Activated T-helper 2 cell treated with anti-CD3 and anti-CD28 coated beads, Interferon-gamma antibody, Interleukin-2, Interleukin-4, amounts not matched to agents 10 μg/mL and 5 μg/mL and 100 μg/mL, durations not matched to agents 14 hours and 24 hours and 36 hours (primary cell): ENCODE measurements at regions not wholly inside any gene's neighbourhood (a gene's known extent, or its start where the extent isn't known, plus 50 kb on each side); places are given as distances from the start of the nearest gene placed in this dataset.

ENCODE experiments used
- DNase-seq: peaks from one replicate; pipeline ENCODE4 v3.0.0; 2021; ENCODE audit warnings: low spot score
- H3K27ac Mint-ChIP-seq: one replicate; pipeline ENCODE4 v1.8.0; 2021; ENCODE audit warnings: mixed read lengths
- H3K27me3 Mint-ChIP-seq: one replicate; pipeline ENCODE4 v1.8.0; 2021; ENCODE audit warnings: low read depth, mixed read lengths
- H3K36me3 Mint-ChIP-seq: one replicate; pipeline ENCODE4 v1.8.0; 2021; ENCODE audit warnings: low read depth, mixed read lengths
- H3K4me1 Mint-ChIP-seq: one replicate; pipeline ENCODE4 v1.8.0; 2021; ENCODE audit warnings: low read depth, mixed read lengths
- H3K4me3 Mint-ChIP-seq: one replicate; pipeline ENCODE4 v1.8.0; 2021; ENCODE audit warnings: low read depth, mild to moderate bottlenecking, moderate library complexity, mixed read lengths
- H3K9me3 Mint-ChIP-seq: one replicate; pipeline ENCODE4 v1.8.0; 2021; ENCODE audit warnings: mixed read lengths
- intact Hi-C: fragments of 100-400 bp; cut with micrococcal nuclease; formaldehyde crosslinking; loops from one replicate; pipeline ENCODE4 v1.15.1; 2023

DNA sequence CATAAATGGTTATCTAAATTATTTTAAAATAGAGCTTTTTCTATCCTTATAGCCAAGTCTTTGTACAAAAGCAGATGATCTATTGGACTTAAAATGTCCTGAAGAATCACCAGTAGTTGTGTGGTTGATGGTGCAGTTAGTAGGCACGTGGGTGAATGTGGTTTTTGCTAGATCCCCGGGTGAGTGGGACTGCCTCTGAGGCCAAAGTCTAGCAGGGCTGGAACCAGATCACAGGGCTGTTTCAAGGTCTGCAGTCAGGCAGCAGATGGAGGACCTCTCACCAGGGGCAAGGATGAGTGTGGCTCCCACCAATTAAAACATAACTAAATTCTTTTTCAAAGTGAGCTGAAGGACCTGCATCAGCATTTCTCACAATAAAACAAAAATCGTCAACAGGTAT lies 604.7 kb upstream of the FTMT start:
- H3K4me3 Mint-ChIP-seq = no peak overlapping the region
- intact Hi-C loops = no loop called here
- no peaks in the 10 kb centered on the region for H3K27me3 Mint-ChIP-seq
- no peaks in the 10 kb centered on the region for H3K36me3 Mint-ChIP-seq
- DNase-seq = no peak
- no peak overlapping the region for H3K27ac Mint-ChIP-seq
- H3K4me1 Mint-ChIP-seq = no peaks in the 10 kb centered on the region
- peaks cover 16% of the 10 kb centered on the region for H3K9me3 Mint-ChIP-seq

GRCh38 chr5:121251954-121252353 lies 599.7 kb upstream of the FTMT start:
- no peak overlapping the region for H3K4me3 Mint-ChIP-seq
- no peaks in the 10 kb centered on the region for H3K36me3 Mint-ChIP-seq
- DNase-seq = no peak
- peaks cover 15% of the 10 kb centered on the region for H3K9me3 Mint-ChIP-seq
- H3K27me3 Mint-ChIP-seq = no peaks in the 10 kb centered on the region
- no peaks in the 10 kb centered on the region for H3K4me1 Mint-ChIP-seq
- intact Hi-C loops = no loop called here
- no peak overlapping the region for H3K27ac Mint-ChIP-seq

- H3K27ac Mint-ChIP-seq = no peak overlapping the region
- H3K4me3 Mint-ChIP-seq = no peak overlapping the region
- no peaks in the 10 kb centered on the region for H3K4me1 Mint-ChIP-seq
- H3K36me3 Mint-ChIP-seq = no peaks in the 10 kb centered on the region
- H3K27me3 Mint-ChIP-seq = no peaks in the 10 kb centered on the region
- H3K9me3 Mint-ChIP-seq = peaks cover 7% of the 10 kb centered on the region
- DNase-seq = no peak
- intact Hi-C loops = no loop called here
These were observed 594.1 kb upstream of the FTMT start for GRCh38 chr5:121257621-121258020.

DNA sequence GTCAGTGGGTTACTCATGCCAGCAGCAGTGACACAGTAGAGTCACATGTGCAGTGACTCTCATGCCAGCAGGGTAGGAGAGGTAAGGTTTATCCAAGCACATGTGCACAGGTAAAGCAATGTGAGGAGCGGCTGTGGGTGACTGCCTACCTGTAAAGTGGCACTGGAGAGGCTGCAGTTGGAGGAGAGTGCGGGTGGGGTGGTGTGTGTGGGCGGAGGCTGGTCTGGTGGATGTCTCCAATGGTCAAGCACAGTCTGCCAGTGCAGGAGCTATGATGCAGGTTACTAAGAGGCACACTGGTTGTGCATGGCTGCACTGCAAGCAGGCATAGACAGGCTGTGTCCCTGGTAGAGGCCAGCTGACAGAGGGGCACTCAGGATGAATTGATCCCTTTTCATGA lies 588.2 kb upstream of the FTMT start:
- Mint-ChIP-seq H3K36me3 (no peaks in the 10 kb centered on the region), H3K4me1 (no peaks in the 10 kb centered on the region), H3K27ac (no peak overlapping the region), H3K27me3 (no peaks in the 10 kb centered on the region), H3K9me3 (peaks cover 10% of the 10 kb centered on the region), H3K4me3 (no peak overlapping the region)
- DNase-seq = no peak
- intact Hi-C loops = no loop called here

DNA sequence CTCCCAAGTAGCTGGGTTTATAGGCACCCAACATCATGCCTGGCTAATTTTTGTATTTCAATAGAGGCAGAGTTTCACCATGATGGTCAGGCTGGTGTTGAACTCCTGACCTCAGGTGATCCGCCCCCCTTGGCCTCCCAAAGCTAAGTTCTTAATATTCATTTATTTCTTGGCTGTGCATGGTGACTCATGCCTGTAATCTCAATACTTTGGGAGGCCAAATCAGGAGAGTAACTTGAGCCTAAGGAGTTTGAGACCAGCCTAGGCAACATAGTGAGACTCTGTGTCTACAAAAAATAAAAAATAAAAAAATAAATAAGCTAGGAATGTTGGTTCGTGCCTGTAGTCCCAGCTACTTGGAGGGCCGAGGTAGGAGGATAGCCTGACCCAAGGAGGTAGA lies 587.1 kb upstream of the FTMT start:
- no peaks in the 10 kb centered on the region for H3K27me3 Mint-ChIP-seq
- no peak overlapping the region for H3K27ac Mint-ChIP-seq
- no peak overlapping the region for H3K4me3 Mint-ChIP-seq
- intact Hi-C loops = no loop called here
- H3K9me3 Mint-ChIP-seq = peaks cover 10% of the 10 kb centered on the region
- no peaks in the 10 kb centered on the region for H3K4me1 Mint-ChIP-seq
- H3K36me3 Mint-ChIP-seq = no peaks in the 10 kb centered on the region
- no peak for DNase-seq

DNA sequence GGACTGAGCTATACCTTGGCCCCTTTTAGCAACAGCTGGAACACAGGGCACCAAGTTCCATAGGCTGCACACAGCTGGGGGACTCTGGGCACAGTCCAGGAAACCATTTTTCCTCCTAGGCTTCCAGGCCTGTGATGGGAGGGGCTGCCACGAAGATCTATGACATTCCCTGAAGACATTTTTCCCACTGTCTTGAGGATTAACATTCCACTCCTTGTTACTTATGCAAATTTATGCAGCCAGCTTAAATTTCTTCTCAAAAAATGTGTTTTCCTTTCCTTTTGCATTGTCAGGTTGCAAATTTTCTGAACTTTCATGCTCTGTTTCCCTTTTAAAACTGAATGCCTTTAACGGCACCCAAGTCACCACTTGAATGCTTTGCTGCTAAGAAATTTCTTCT lies 580.1 kb upstream of the FTMT start:
- H3K4me3 Mint-ChIP-seq = no peak overlapping the region
- no peaks in the 10 kb centered on the region for H3K4me1 Mint-ChIP-seq
- no peak overlapping the region for H3K27ac Mint-ChIP-seq
- peaks cover 15% of the 10 kb centered on the region for H3K9me3 Mint-ChIP-seq
- H3K36me3 Mint-ChIP-seq = no peaks in the 10 kb centered on the region
- intact Hi-C loops = no loop called here
- DNase-seq = no peak
- H3K27me3 Mint-ChIP-seq = no peaks in the 10 kb centered on the region

GRCh38 chr5:121273833-121274433 lies 577.7 kb upstream of the FTMT start:
- no peak overlapping the region for H3K4me3 Mint-ChIP-seq
- intact Hi-C loops = no loop called here

DNA sequence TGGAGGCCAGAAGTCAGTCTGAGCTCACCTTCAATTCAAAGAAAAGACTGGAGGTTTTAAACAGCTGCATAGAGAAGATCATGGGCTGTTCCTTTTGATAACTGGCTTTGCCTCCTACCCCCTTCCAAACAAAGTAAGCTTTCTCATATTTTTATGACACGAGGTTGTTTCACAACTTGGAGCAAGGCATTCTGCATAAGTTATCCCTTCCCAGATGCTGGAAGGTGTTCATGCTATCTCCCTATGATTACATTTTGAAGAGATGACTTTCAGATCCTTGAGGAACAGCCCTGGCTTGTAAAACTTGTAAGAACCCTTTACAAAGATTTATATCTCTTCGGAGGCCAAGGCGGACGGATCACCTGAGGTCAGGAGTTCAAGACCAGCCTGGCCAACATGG lies 571.9 kb upstream of the FTMT start:
- Mint-ChIP-seq H3K36me3 (no peaks in the 10 kb centered on the region), H3K4me3 (no peak overlapping the region), H3K27ac (no peak overlapping the region), H3K9me3 (peaks cover 8% of the 10 kb centered on the region), H3K4me1 (no peaks in the 10 kb centered on the region), H3K27me3 (no peaks in the 10 kb centered on the region)
- intact Hi-C loops = no loop called here
- DNase-seq = no peak

More at GRCh38 chr5:121273833-121274433, 577.7 kb upstream of the FTMT start:
- Mint-ChIP-seq H3K36me3 (no peaks in the 10 kb centered on the region), H3K9me3 (peaks cover 8% of the 10 kb centered on the region), H3K27me3 (no peaks in the 10 kb centered on the region), H3K27ac (no peak overlapping the region), H3K4me1 (no peaks in the 10 kb centered on the region)
- no peak for DNase-seq

DNA sequence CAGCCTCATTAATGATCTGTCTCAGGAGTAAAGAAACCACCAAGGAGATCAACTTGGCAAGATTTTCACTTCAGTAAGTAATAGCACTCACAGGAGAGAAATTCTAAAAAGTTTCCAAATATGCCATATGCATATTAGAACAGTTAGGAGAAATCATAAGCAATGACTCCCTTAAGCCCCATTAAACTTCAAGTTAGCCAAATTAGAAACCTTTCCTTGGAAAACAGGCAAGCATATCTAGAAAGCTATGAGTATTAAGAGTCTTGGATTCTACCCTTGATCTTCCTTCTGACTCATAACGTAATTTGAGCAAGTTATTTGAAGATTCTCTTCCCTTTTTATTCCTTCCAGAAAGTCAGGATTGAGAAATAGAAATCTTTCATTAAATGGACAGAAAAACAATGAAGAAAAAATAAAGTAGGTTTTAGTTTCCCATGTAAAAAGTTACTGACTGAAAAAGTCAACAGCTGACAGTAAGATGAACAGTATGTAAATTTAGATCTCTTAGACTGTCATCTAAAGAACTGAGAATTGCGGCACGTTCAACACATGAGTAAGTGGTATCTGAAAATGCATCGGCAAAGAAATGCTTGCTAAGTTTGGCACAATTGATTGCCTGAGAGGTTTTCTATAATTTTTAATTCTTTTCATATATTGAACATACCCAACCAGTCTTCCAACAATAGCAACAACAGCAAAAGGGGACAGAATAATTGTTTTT lies 565.7 kb upstream of the FTMT start:
- Mint-ChIP-seq H3K4me1 (no peaks in the 10 kb centered on the region), H3K27ac (no peak overlapping the region), H3K27me3 (no peaks in the 10 kb centered on the region), H3K9me3 (peaks cover 13% of the 10 kb centered on the region), H3K4me3 (no peak overlapping the region), H3K36me3 (no peaks in the 10 kb centered on the region)
- intact Hi-C loops = no loop called here
- no peak for DNase-seq

DNA sequence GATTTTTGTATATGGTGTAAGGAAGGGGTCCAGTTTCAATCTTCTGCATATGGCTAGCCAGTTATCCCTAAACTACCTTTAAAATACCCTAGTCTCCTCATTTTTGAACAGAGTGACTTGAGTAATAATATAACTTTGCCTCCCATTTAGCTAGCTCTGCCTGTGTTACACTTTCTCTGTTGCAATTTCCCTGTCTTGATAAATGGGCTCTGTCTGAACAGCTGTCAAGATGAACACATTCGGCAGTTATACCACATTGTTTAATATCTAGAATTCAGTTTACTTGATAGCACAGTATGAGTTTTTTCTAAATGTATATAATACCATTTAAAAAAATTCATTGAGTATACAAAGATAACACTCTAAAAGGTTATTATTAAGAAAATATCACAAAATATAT lies 562.9 kb upstream of the FTMT start:
- no peaks in the 10 kb centered on the region for H3K36me3 Mint-ChIP-seq
- H3K4me3 Mint-ChIP-seq = no peak overlapping the region
- no peak overlapping the region for H3K27ac Mint-ChIP-seq
- DNase-seq = no peak
- H3K9me3 Mint-ChIP-seq = peaks cover 12% of the 10 kb centered on the region
- intact Hi-C loops = no loop called here
- no peaks in the 10 kb centered on the region for H3K4me1 Mint-ChIP-seq
- H3K27me3 Mint-ChIP-seq = no peaks in the 10 kb centered on the region

GRCh38 chr5:121292664-121293063 lies 559.0 kb upstream of the FTMT start:
- Mint-ChIP-seq H3K27me3 (no peaks in the 10 kb centered on the region), H3K27ac (no peak overlapping the region), H3K4me1 (no peaks in the 10 kb centered on the region), H3K9me3 (peaks cover 10% of the 10 kb centered on the region), H3K4me3 (no peak overlapping the region), H3K36me3 (no peaks in the 10 kb centered on the region)
- intact Hi-C loops = no loop called here
- no peak for DNase-seq

- H3K4me1 Mint-ChIP-seq = no peaks in the 10 kb centered on the region
- DNase-seq = no peak
- peaks cover 3% of the 10 kb centered on the region for H3K9me3 Mint-ChIP-seq
- H3K4me3 Mint-ChIP-seq = no peak overlapping the region
- no peak overlapping the region for H3K27ac Mint-ChIP-seq
- H3K27me3 Mint-ChIP-seq = no peaks in the 10 kb centered on the region
- intact Hi-C loops = no loop called here
- no peaks in the 10 kb centered on the region for H3K36me3 Mint-ChIP-seq
These were observed 555.3 kb upstream of the FTMT start for GRCh38 chr5:121296356-121296755.

DNA sequence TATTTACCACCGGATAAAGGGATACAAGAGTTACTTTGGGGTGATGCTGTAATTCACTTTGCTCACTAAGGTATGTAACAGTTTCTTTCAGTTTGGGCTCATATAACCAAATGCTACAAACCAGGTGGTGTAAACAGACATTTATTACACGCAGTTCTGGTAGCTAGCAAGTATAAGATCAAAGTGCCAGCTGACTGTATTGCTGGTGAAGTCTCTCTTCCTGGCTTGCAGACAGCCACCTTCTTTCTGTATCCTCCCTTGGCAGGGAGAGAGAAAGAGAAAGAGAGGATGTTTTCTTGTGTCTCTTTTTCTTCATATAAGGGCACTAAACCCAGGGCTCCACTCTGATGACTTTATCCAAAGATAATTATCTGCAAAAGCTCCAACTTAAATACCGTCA lies 552.5 kb upstream of the FTMT start:
- no peak for DNase-seq
- no peaks in the 10 kb centered on the region for H3K9me3 Mint-ChIP-seq
- no peak overlapping the region for H3K27ac Mint-ChIP-seq
- no peaks in the 10 kb centered on the region for H3K36me3 Mint-ChIP-seq
- no peaks in the 10 kb centered on the region for H3K27me3 Mint-ChIP-seq
- no peaks in the 10 kb centered on the region for H3K4me1 Mint-ChIP-seq
- intact Hi-C loops = no loop called here
- H3K4me3 Mint-ChIP-seq = no peak overlapping the region
